HG02981 (cell line): ENCODE measurements at regions not wholly inside any gene's neighbourhood (a gene's known extent, or its start where the extent isn't known, plus 50 kb on each side); places are given as distances from the start of the nearest gene placed in this dataset.
"Not testable (repeated sequence)": the region's sequence is repeated elsewhere in the genome, so short reads cannot be mapped to it uniquely, and the experiment has no call there.

Experiments
- ATAC-seq: cut with Tn5 transposase; IDR thresholded peaks from one replicate; pipeline ENCODE4 v1.9.1; 2021; ENCODE audit warnings: mild to moderate bottlenecking, moderate library complexity; ENCODE audit not compliant: unreplicated experiment

- ATAC-seq, result no peak
Observed at GRCh38 chr1:4452701-4453100, 201.7 kb upstream of the AJAP1 start.

GRCh38 chr1:4460052-4460451, 194.4 kb upstream of the AJAP1 start:
- no peak for ATAC-seq

GRCh38 chr1:4460651-4461050, 193.8 kb upstream of the AJAP1 start:
- no peak for ATAC-seq

- no peak for ATAC-seq
Observed at GRCh38 chr1:4461726-4462290, 192.6 kb upstream of the AJAP1 start.

DNA sequence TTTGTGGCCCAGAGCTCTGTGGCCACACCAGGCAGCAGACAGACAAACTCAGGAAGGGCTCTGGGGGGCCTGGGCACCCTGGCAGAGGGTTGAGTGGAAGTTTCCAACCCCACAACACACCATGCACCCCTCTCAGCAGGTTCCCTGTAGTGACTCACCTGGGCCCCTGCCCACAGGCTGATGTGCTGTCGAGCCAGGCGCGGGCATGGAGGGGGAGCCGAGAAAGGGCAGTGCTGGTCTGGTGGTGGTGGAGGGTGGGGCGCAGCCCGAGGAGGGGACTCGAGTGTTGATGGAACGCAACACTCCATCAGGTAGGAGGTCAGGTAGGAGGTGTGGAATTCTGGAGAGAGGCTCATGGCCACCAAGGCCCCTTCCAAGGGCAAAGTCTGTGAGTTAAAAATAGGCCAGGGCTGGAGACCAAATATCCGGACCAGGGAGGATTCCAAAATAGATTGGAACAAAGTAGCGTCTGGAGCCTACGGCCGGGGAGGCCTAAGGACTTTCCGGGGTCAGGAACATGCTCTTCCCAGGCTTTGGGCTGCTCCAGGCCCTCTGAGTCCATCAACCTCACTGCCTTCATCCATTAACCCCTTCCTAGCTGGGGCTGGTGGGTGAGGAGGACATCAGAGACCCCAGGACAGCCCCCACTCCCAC, 191.5 kb upstream of the AJAP1 start:
- no peak for ATAC-seq

GRCh38 chr1:4463631-4464030, 190.8 kb upstream of the AJAP1 start:
- no peak for ATAC-seq

DNA sequence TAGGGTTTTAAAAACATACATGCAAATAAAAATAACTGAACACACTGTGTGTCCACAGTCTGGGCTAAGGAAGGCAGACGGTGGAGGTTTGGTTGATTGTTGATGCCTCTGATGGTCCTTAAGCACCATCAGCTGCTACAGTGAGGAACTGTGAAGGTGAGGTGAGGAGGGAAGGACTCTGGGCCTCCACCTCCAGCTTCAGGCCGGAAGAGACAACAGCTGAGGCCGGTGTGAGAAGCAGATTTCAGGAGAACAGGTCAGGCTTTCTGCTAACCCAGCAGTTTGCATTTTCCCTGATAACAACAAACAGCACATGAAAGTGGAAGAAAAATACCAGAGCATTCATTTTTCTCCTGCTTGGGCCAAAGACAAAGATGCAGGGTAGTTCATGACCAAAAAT, 189.9 kb upstream of the AJAP1 start:
- no peak for ATAC-seq

GRCh38 chr1:4467241-4467640, 187.2 kb upstream of the AJAP1 start:
- no peak for ATAC-seq

DNA sequence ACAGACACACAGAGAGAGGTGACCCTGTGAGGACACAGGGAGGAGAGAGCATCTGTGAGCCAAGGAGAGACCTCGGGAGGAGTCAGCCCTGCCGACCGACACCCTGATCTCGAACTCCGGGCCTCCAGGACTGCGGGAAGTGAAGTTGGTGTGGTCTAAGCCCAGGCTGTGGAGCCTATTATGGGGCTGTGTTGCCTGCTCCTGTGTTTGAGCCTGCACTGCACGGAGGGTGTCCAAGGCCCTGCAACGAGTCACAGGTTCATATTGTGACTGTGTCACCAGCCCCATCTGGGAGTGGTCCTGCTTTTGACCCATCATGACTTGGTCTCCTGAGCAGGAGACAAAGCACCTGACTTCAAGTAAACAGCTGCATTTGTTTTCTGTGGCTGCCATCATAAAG, 186.0 kb upstream of the AJAP1 start:
- ATAC-seq, result no peak

DNA sequence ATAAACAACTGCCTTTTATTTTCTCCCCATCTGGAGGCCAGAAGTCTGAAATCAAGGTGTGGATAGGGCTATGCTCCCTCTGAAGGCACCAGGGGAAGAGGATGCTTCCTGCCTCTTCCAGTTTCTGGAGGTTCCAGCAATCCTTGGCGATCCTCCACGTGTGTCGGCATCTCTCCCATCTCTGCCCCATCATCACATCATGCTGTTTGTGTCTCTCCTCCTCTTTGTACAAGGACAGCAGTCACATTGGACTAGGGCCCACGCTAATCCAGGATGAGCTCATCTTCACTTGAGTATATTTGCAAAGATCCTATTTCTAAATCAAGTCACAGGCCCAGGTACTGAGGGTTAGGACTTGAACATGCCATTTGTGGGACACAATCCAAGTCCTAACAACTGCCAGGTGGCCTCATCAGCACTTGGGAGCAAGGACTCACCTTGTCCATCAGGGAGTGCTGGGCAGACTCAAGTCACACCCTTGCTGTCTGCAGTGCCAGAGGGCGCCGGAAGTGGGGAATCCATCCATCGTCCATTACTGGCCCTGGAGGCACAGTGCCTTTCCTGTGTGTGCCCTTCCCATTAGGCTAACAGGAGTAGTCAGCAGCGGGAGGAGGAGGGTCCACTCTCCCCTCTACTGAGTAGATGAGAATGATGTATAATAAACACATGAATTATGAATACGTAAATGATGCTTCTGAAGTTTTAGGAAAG, 185.4 kb upstream of the AJAP1 start:
- ATAC-seq, result no peak

- no peak for ATAC-seq
Observed at GRCh38 chr1:4476394-4476793, 178.0 kb upstream of the AJAP1 start.

GRCh38 chr1:4481451-4481850, 173.0 kb upstream of the AJAP1 start:
- ATAC-seq, result no peak

GRCh38 chr1:4482526-4482925, 171.9 kb upstream of the AJAP1 start:
- ATAC-seq, result no peak

DNA sequence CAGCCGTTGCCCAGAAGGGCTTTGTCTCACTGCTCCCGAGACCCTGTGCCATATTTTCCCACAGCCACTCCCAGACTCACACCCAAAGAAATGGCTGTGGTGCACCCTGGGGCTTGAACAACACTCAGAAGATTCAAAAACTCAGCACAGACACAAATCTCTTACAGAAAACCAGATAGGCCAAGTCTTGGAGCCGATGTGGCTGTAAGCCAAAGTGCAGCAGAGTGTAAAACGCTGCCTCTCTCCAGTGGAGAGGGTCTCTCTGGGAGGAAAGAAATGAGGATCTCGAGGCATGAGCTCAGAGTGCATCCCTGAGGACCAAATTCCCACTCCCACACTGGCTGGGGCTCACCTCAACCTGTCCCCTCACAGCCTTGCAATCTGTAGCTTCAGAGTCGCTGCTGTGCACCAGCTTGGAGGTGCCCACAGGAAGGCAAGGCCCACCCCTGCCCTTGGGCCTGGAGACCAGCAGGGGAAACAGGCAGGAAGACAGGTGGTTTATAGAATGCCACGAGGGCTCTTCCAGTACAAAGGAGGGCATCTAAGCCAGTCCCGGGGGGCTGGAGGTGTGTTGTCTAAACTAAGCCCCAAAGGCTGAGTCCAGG, 171.3 kb upstream of the AJAP1 start:
- ATAC-seq, result no peak

DNA sequence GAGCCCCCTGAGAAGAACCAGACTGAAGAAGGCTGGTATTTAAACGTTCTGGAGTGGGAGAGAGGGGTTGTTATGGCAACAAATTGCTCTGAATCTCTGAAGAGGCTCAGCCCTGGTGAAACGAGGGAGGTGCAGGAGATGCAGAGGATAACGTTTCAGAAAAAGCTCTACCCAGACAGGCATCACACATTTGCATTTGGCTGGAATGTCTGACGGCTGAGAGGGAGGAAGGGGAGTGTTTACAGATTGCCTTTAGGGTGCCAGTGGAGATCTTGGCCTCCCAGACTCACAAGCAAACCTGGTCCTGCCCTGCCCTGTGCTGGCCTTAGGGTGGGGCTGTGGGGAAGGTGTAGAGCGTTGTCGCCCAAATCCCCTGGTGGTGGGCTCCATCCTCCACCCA, 169.0 kb upstream of the AJAP1 start:
- no peak for ATAC-seq

GRCh38 chr1:4485878-4486277, 168.5 kb upstream of the AJAP1 start:
- ATAC-seq, result no peak

GRCh38 chr1:4486408-4487120, 167.8 kb upstream of the AJAP1 start:
- no peak for ATAC-seq

GRCh38 chr1:4488018-4488417, 166.4 kb upstream of the AJAP1 start:
- no peak for ATAC-seq

GRCh38 chr1:4489486-4489885, 164.9 kb upstream of the AJAP1 start:
- no peak for ATAC-seq

DNA sequence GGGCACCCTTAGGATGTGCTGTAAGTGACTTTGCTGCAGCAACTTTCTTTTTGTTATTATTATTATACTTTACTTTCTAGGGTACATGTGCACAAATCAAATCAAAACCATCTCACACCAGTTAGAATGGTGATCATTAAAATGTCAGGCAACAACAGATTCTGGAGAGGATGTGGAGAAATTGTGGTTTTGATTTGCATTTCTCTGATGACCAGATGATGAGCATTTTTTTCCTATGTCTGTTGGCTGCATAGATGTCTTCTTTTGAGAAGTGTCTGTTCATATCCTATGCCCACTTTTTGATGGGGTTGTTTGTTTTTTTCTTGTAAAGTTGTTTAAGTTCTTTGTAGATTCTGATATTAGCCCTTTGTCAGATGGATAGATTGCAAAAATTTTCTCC, 164.4 kb upstream of the AJAP1 start:
- ATAC-seq, result not testable (repeated sequence)

DNA sequence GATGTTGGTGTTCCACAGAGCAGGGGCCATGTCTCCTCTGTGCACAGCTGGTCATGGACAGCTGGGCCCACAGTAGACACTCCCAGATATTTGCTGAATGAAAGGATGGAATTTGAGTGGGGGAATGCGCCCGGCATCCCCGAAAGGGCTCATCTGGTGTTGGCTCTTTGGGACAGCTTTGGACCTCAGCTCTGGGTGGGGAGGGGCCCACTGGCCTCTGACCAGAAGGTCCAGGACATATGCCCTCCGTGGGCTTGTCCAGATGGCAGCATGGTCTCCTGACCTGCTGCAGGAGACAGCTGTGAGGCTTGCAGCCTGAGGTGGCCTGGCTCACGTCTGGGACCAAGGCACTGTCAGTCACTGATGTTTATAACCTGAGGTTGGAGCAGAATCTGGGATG, 160.4 kb upstream of the AJAP1 start:
- ATAC-seq, result no peak
